ENCODE measurements at regions not wholly inside any gene's neighbourhood (a gene's known extent, or its start where the extent isn't known, plus 50 kb on each side); places are given as distances from the start of the nearest gene placed in this dataset.

GRCh38 chr22:49667236-49667635, 160.4 kb downstream of the BRD1 start:
- Histone ChIP-seq H3K9me3 (ENCODE audit: low read length) (no peaks in the 10 kb centered on the region), H2AFZ (ENCODE audit: low read length) (no peak overlapping the region), H3K9ac (ENCODE audit: insufficient read depth, low read depth, low read length) (no peak overlapping the region), H3K4me3 (replicated peaks in 1 of 3; ENCODE audit: insufficient read depth in 1 of 3, low read depth in 2 of 3, low read length in 3 of 3) (no peak overlapping the region), H3K27me3 (ENCODE audit: control insufficient read depth in 1 of 2, insufficient read depth in 2 of 2, low read length in 2 of 2) (peaks cover 14 to 65% of the 10 kb centered on the region in 2 experiments), H4K20me1 (ENCODE audit: insufficient read depth, low read length) (no peaks in the 10 kb centered on the region), H3K4me2 (ENCODE audit: low read depth, low read length) (no peak overlapping the region), H3K27ac (ENCODE audit: extremely low read length, insufficient read depth, low read length) (no peak overlapping the region), H3K79me2 (ENCODE audit: insufficient read depth, low read length) (no peaks in the 10 kb centered on the region), H3K36me3 (replicated peaks in 1 of 2; ENCODE audit: control insufficient read depth in 1 of 2, insufficient read depth in 2 of 2, low read length in 2 of 2) (no peaks in the 10 kb centered on the region), H3K4me1 (ENCODE audit: insufficient read depth, low read length) (no peaks in the 10 kb centered on the region)
- ChIA-PET CTCF (ENCODE audit: low intra/inter-chr PET ratio, low total read pairs) (no interaction called here), POLR2A (no interaction called here)
- 71% methylated on average over 7 of the region's 13 CpGs for WGBS (ENCODE audit: low lambda C conversion rate)
- no TSS peak for BruUV-seq (replicated peaks)
- DNase-seq (ENCODE audit: low spot score) (no peak), ATAC-seq (no peak), FAIRE-seq (no peak)
- in situ Hi-C loops (cut with HindIII; ENCODE audit: extremely low pct_ligation_motif_present, low pct_unique_long_range_greater_than_20kb) (no loop called here), intact Hi-C loops (cut with micrococcal nuclease; ENCODE audit: unreplicated experiment) (no loop called here)
- TF ChIP-seq NR2F6 (IDR thresholded peaks at IDR 0.05) (no peak), NR2F6 (CRISPR knock-in tag; IDR thresholded peaks at IDR 0.05) (no peak), ZNF224 (CRISPR knock-in tag; IDR thresholded peaks at IDR 0.05) (no peak), HDAC6 (IDR thresholded peaks at IDR 0.05; ENCODE audit: low read depth, low read length) (no peak), ZNF543 (CRISPR knock-in tag; IDR thresholded peaks at IDR 0.05) (no peak), ZNF207 (IDR thresholded peaks at IDR 0.05; ENCODE audit: borderline replicate concordance) (no peak), JUND (CRISPR knock-in tag; IDR thresholded peaks at IDR 0.05) (no peak)
- TF ChIP-seq, protein P1, sequence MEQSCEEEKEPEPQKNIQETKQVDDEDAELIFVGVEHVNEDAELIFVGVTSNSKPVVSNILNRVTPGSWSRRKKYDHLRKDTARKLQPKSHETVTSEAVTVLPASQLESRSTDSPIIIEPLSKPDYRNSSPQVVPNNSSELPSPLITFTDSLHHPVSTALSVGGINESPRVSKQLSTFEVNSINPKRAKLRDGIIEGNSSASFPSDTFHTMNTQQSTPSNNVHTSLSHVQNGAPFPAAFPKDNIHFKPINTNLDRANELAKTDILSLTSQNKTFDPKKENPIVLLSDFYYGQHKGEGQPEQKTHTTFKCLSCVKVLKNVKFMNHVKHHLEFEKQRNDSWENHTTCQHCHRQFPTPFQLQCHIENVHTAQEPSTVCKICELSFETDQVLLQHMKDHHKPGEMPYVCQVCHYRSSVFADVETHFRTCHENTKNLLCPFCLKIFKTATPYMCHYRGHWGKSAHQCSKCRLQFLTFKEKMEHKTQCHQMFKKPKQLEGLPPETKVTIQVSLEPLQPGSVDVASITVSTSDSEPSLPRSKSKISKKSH (CRISPR knock-in tag; IDR thresholded peaks at IDR 0.05; ENCODE audit: borderline replicate concordance): no peak
- TF ChIP-seq, protein P2, sequence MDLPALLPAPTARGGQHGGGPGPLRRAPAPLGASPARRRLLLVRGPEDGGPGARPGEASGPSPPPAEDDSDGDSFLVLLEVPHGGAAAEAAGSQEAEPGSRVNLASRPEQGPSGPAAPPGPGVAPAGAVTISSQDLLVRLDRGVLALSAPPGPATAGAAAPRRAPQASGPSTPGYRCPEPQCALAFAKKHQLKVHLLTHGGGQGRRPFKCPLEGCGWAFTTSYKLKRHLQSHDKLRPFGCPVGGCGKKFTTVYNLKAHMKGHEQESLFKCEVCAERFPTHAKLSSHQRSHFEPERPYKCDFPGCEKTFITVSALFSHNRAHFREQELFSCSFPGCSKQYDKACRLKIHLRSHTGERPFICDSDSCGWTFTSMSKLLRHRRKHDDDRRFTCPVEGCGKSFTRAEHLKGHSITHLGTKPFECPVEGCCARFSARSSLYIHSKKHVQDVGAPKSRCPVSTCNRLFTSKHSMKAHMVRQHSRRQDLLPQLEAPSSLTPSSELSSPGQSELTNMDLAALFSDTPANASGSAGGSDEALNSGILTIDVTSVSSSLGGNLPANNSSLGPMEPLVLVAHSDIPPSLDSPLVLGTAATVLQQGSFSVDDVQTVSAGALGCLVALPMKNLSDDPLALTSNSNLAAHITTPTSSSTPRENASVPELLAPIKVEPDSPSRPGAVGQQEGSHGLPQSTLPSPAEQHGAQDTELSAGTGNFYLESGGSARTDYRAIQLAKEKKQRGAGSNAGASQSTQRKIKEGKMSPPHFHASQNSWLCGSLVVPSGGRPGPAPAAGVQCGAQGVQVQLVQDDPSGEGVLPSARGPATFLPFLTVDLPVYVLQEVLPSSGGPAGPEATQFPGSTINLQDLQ (CRISPR knock-in tag; IDR thresholded peaks at IDR 0.05): no peak

All from HepG2 (cell line).